NCI-H2227 (cell line): ENCODE measurements at regions not wholly inside any gene's neighbourhood (a gene's known extent, or its start where the extent isn't known, plus 50 kb on each side); places are given as distances from the start of the nearest gene placed in this dataset.
A peak's percentile ranks its signal among the peaks of the same experiment; 100 is the strongest.

Experiments
- DNase-seq: peaks from one replicate; lab custom pipeline; 2025; ENCODE audit not compliant: unreplicated experiment; lab: John Stamatoyannopoulos, UW

GRCh38 chr12:93174473-93174872 is 203.3 kb upstream of the NUDT4 start:
- DNase-seq: no peak

- DNase-seq: no peak
Measured at GRCh38 chr12:93176165-93176564, 201.6 kb upstream of the NUDT4 start.

GRCh38 chr12:93176610-93177126 is 201.1 kb upstream of the NUDT4 start:
- DNase-seq: no peak

GRCh38 chr12:93177208-93178153 is 200.2 kb upstream of the NUDT4 start:
- no peak for DNase-seq

- no peak for DNase-seq
Measured at GRCh38 chr12:93178154-93178878, 199.4 kb upstream of the NUDT4 start.

GRCh38 chr12:93179792-93180191 is 197.9 kb upstream of the NUDT4 start:
- no peak for DNase-seq

- DNase-seq: no peak
Measured at GRCh38 chr12:93180566-93180965, 197.2 kb upstream of the NUDT4 start.

- DNase-seq: no peak
Measured at GRCh38 chr12:93181409-93181965, 196.2 kb upstream of the NUDT4 start.

GRCh38 chr12:93183940-93184671 is 193.6 kb upstream of the NUDT4 start:
- no peak for DNase-seq

GRCh38 chr12:93184672-93185368 is 192.9 kb upstream of the NUDT4 start:
- DNase-seq: no peak

GRCh38 chr12:93185369-93185741 is 192.4 kb upstream of the NUDT4 start:
- DNase-seq: no peak

GRCh38 chr12:93186131-93186530 is 191.6 kb upstream of the NUDT4 start:
- no peak for DNase-seq

- no peak for DNase-seq
Measured at GRCh38 chr12:93186621-93187020, 191.1 kb upstream of the NUDT4 start.

- no peak for DNase-seq
Measured at GRCh38 chr12:93191423-93191822, 186.3 kb upstream of the NUDT4 start.

GRCh38 chr12:93191956-93192355 is 185.8 kb upstream of the NUDT4 start:
- DNase-seq: no peak

GRCh38 chr12:93192878-93193277 is 184.8 kb upstream of the NUDT4 start:
- no peak for DNase-seq

- no peak for DNase-seq
Measured at GRCh38 chr12:93195511-93195910, 182.2 kb upstream of the NUDT4 start.

GRCh38 chr12:93197067-93197593 is 180.6 kb upstream of the NUDT4 start:
- DNase-seq: peak; percentile 11

GRCh38 chr12:93198086-93198485 is 179.6 kb upstream of the NUDT4 start:
- DNase-seq: no peak

- no peak for DNase-seq
Measured at GRCh38 chr12:93199831-93200236, 177.9 kb upstream of the NUDT4 start.
